ENCODE measurements at regions not wholly inside any gene's neighbourhood (a gene's known extent, or its start where the extent isn't known, plus 50 kb on each side); places are given as distances from the start of the nearest gene placed in this dataset.

- TF ChIP-seq TAF1 (IDR thresholded peaks at IDR 0.05; ENCODE audit: borderline replicate concordance, low read depth, low read length), result no peak
- no peak for TF ChIP-seq YY1 (IDR thresholded peaks at IDR 0.05; ENCODE audit: low read depth, low read length)
- no peak for TF ChIP-seq POLR2A (IDR thresholded peaks at IDR 0.05; ENCODE audit: low read depth, low read length)
Observed at GRCh38 chr3:162395496-162395895, 898.9 kb downstream of the OTOL1 start.
